BE2C (cell line): ENCODE measurements at regions not wholly inside any gene's neighbourhood (a gene's known extent, or its start where the extent isn't known, plus 50 kb on each side); places are given as distances from the start of the nearest gene placed in this dataset.

Source experiments
- DNase-seq: peaks from one replicate; pipeline ENCODE4 v3.0.0-alpha.2; 2020
- H3K27me3 ChIP-seq: fragments of 250-450 bp; sonication (Bioruptor Pico); 2 replicates; pipeline ENCODE4 v1.5.1; 2020; ENCODE audit warnings: mild to moderate bottlenecking
- H3K36me3 ChIP-seq: fragments of 250-450 bp; sonication (Bioruptor Pico); 2 replicates; pipeline ENCODE4 v1.5.1; 2020; ENCODE audit warnings: mild to moderate bottlenecking
- H3K4me1 ChIP-seq: fragments of 250-450 bp; sonication (Bioruptor Pico); 2 replicates; pipeline ENCODE4 v1.5.1; 2020
- H3K4me3 ChIP-seq: 2 replicates; pipeline ENCODE4 v1.5.1; 2011; ENCODE audit warnings: low read depth, low read length
- H3K9me3 ChIP-seq: fragments of 250-450 bp; sonication (Bioruptor Pico); 2 replicates; pipeline ENCODE4 v1.5.1; 2020
- CTCF ChIP-seq: IDR thresholded peaks from 2 replicates; pipeline ENCODE4 v1.5.1; 2012; ENCODE audit warnings: mild to moderate bottlenecking, low read depth, low read length

- no peaks in the 10 kb centered on the region for H3K36me3 ChIP-seq
- no peak for DNase-seq
- no peaks in the 10 kb centered on the region for H3K27me3 ChIP-seq
Measured at GRCh38 chr5:119878712-119879111, 249.4 kb downstream of the FAM170A start.

GRCh38 chr5:119879446-119879845 lies 250.1 kb downstream of the FAM170A start:
- H3K9me3 ChIP-seq, result no peaks in the 10 kb centered on the region
- no peaks in the 10 kb centered on the region for H3K27me3 ChIP-seq
- no peak for DNase-seq
- TF ChIP-seq CTCF, result no peak
- no peaks in the 10 kb centered on the region for H3K4me1 ChIP-seq
- no peak overlapping the region for H3K4me3 ChIP-seq
- no peaks in the 10 kb centered on the region for H3K36me3 ChIP-seq

More at GRCh38 chr5:119878712-119879111, 249.4 kb downstream of the FAM170A start:
- no peaks in the 10 kb centered on the region for H3K4me1 ChIP-seq
- no peak for TF ChIP-seq CTCF
- no peaks in the 10 kb centered on the region for H3K9me3 ChIP-seq
- no peak overlapping the region for H3K4me3 ChIP-seq

- Histone ChIP-seq H3K9me3 (no peaks in the 10 kb centered on the region), H3K4me1 (no peaks in the 10 kb centered on the region), H3K36me3 (no peaks in the 10 kb centered on the region), H3K27me3 (no peaks in the 10 kb centered on the region), H3K4me3 (no peak overlapping the region)
- no peak for TF ChIP-seq CTCF
- no peak for DNase-seq
Measured at GRCh38 chr5:119895066-119895465, 265.7 kb downstream of the FAM170A start.

- Histone ChIP-seq H3K9me3 (no peaks in the 10 kb centered on the region; the same call in 1 of the 2 replicates), H3K4me1 (no peaks in the 10 kb centered on the region), H3K27me3 (no peaks in the 10 kb centered on the region), H3K4me3 (no peak overlapping the region), H3K36me3 (no peaks in the 10 kb centered on the region)
- no peak for DNase-seq
- TF ChIP-seq CTCF, result no peak
Measured at GRCh38 chr5:119896826-119897536, 267.6 kb downstream of the FAM170A start.

- no peak overlapping the region for H3K4me3 ChIP-seq
- no peaks in the 10 kb centered on the region for H3K27me3 ChIP-seq
- no peak for DNase-seq
- no peaks in the 10 kb centered on the region for H3K36me3 ChIP-seq
- no peaks in the 10 kb centered on the region; the same call in 1 of the 2 replicates for H3K9me3 ChIP-seq
- no peak for TF ChIP-seq CTCF
- H3K4me1 ChIP-seq, result no peaks in the 10 kb centered on the region
Measured at GRCh38 chr5:119897537-119898370, 268.4 kb downstream of the FAM170A start.

- H3K27me3 ChIP-seq, result no peaks in the 10 kb centered on the region
- TF ChIP-seq CTCF, result no peak
- H3K4me1 ChIP-seq, result no peaks in the 10 kb centered on the region
- H3K4me3 ChIP-seq, result no peak overlapping the region
- no peak for DNase-seq
- H3K9me3 ChIP-seq, result no peaks in the 10 kb centered on the region; the same call in 1 of the 2 replicates
- no peaks in the 10 kb centered on the region for H3K36me3 ChIP-seq
Measured at GRCh38 chr5:119899981-119900380, 270.6 kb downstream of the FAM170A start.
